SW 1271 (cell line): ENCODE measurements at regions not wholly inside any gene's neighbourhood (a gene's known extent, or its start where the extent isn't known, plus 50 kb on each side); places are given as distances from the start of the nearest gene placed in this dataset.
"Not testable (repeated sequence)": the region's sequence is repeated elsewhere in the genome, so short reads cannot be mapped to it uniquely, and the experiment has no call there.

Experiments used
- DNase-seq, 2 experiments: peaks; one replicate each; lab custom pipeline; 2025; lab: John Stamatoyannopoulos, UW

DNA sequence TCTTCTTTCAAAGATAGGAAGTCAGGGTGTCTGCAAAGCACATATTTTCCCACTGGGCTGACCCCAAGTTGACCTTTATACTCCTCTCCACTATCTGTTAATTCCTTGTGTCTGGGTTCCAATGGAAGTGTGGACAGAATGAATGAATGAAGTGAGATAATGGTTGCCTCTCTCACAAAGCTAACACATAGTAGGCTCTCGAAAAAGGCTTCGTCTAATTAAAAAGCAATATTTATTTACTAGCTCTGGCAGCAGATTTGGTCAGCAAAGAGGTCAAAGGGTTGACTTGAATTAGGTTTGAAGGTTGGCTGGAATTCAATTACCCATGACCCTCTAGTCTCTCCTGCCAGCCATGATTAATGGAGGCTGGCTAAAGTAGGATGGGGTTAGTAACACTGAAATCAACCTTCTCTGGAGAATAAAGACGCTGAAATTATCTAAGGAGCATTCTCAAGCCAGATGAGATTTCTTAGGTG lies 280.3 kb upstream of the KLF3 start:
- DNase-seq: no peak

DNA sequence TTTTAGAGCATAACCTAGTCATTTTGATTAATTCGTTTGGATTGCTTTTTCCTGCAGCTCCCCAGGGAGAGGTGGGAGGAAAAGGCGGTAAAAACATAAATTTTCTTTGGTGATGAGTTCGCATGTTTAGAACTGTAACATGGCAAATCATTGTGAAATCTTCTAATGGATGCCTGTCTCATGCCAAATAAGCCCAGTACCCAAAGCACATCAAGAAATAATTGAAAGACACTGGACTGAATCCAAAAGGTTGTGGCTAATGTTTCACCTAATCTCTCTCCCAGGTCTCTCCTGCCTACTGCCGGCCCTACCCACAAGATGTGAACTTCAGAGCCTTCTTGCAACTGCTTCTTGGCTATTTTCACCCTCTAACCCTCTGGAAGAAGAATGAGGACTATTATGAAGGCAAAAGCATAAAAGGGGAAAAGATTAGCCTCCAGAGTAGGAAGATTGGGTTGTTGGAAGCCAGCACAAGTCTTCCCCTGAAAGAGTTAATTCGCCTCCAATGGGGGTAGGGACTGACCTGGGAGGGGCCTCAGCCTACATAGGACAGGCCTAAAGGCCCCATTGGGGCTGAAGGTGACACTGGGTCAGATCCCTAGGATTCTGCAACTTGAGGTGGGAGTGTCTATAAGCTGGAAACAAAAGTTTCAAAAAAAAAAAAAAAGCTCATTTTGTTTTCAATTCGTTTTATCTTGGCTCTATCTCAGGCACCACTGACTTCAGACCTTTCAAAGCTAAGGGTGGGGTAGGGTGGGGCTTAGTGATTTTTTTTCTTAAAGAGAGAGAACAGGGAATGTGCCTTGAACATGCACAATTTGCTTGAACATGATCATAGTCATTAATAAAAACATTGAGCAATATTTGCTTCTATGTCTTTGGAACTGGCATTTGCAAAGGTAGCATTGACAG lies 278.6 kb upstream of the KLF3 start:
- DNase-seq: no peak

DNA sequence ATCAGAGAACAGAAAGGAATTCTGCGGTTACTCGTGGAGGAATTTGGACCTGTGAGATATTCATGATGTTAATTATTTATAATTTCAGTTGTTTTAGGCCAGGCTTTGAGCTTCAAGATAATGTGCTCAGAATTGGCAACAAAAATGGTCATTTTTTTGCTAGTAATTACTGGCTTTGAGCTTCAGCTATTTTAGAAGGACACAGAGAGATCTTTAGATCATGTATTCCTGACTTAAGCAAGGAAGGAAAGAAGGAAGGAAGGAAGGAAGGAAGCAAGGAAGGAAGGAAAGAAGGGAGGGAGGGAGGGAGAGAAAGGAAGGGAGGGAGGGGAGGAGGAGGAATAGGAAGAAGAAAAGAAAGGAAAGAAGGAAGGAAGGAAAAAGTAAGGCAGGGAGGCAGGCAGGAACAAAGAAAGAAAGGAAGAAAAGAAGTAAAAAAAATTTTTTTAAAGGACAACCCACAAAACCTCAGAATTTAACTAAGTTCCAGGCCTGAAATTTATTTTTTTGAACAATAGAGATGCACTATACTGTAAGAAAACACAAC lies 277.9 kb upstream of the KLF3 start:
- DNase-seq: no peak

DNA sequence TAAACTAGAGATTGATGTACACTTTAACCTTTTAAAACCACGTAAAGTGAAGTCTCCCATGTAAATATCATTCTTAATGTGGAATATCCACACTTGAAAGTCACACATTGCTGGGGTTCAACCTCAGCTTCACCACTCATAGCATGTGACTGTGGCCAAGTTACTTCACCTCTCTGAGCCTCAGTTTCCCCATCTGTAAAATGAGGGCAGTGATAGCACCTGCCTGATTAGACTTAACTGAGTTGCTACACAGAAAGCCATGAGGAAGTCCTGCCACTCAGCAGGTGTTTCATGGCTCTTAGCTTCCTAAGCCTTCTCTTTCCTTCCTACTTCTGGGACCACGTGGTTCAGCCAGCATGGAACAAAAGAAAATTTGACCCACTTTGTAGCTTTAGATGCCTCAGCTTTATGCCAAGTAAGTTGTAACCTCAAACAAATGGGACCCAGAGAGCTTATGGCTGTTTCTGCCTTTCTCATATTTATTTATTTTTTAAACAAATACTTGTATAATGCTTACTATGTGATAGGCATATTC lies 277.3 kb upstream of the KLF3 start:
- DNase-seq: no peak

DNA sequence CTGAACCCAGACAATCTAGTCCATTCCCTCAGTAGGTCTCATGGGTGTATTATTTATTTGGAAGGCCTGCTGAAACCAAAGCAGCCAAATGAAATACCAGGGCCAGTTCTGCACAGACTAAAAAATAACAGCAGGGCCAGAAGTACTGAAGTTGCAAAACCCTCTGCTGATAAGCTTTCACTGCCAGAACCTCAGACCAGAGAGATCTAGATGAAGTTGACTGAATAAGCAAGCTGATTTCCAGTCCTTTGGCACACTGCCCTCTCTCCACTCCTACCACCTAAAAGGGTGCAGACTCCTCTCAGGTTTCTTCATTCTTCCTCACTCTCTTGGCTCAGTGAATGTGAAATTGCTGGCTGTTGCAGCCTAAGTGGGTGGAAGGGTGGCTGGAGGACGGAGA lies 276.7 kb upstream of the KLF3 start:
- no peak for DNase-seq

DNA sequence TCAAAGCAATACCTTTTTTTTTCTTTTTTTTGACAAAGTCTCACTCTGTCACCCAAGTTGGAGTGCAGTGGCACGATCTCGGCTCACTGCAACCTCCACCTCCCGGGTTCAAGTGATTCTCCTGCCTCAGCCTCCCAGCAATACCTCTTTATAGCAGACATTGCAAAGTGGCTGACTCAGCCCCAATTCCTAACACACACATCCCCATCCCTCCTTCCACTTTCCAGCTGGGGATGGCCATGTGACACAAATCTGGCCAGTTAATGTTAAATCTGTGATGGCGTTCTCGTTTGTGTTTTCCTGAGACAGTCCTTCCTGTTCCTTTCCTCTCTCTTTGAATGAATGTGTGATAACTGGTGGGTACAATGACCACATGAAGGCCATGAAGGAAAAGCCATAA lies 276.2 kb upstream of the KLF3 start:
- DNase-seq: no peak

DNA sequence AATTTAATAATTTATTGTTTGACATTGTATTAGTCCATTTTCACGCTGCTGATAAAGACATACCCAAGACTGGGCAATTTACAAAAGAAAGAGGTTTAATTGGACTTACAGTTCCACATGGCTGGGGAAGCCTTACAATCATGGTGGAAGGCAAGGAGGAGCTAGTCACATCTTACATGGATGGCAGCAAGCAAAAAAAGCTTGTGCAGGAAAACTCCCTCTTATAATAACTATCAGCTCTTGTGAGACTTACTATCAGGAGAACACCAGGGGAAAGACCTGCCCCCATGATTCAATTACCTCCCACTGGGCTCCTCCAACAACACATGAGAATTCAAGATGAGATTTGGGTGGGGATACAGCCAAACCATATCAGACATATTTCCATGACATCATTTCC lies 275.1 kb upstream of the KLF3 start:
- not testable (repeated sequence) for DNase-seq

DNA sequence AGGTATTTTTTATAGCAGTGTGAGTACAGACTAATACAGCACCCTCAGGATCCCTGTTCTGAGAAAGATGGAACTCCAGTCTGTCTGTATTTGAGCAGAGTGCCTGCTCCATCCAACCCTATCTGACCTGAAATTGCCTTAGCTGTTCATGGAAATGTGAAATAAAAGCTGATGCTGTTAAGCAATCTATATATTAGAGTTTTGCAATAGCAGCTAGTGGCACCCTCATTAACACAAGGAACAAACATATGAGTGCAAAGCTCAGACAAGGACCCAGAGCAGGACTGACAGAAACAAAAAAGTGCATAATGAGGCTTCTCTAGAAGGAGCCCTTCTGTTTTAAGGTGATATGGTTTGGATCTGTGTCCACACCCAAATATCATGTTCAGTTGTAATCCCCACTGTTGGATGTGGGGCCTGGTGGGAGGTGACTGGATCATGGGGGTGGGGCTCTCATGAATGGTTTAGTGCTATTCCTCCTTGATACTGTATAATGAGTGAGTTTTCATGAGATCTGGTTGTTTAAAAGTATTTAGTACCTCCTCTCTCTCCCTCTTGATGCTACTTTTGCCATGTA lies 272.9 kb upstream of the KLF3 start:
- no peak for DNase-seq

DNA sequence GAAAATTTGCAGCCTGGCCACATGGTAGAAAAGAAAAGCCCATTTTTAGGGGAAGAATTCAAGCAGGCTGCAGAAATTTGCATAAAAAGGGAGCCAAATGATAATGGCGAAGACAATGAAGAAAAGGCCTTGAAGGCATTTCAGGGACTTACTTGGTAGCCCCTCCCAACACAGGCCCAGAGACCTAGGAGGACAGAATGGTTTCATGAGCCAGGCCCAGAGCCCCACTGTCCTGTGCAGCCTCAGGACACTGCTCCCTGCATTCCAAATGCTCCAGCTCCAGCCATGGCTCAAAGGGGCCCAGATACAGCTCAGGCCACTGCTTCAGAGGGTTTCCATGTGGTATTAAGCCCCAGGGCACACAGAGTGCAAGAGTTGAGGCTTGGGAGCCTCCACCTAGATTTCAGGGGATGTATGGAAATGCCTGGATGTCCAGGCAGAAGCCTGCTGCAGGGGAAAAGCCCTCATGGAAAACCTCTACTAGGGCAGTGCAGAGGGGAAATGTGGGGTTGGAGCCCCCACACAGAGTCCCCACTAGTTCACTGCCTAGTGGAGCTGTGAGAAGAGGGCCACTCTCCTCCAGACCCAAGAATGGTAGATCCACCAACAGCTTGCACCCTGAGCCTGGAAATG lies 271.7 kb upstream of the KLF3 start:
- no peak for DNase-seq

DNA sequence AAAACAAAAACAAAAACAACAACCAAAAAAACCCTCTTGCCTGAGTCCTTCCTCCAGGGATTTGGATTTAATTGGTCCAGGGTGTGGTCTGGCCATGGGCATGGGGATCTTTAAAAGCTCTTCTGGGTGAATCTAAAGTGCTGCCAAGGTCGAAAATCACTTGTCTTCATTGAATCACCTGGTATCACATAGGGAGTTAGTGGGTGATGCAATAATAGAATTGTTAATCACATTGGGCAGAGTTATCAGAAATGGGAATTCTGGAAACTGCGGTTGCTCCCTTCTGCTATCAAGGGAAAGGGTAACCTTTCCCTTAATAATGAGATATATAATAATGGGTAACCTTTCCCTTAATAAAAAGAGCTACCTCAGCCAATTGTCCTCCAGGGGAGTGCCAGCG lies 267.9 kb upstream of the KLF3 start:
- no peak for DNase-seq

DNA sequence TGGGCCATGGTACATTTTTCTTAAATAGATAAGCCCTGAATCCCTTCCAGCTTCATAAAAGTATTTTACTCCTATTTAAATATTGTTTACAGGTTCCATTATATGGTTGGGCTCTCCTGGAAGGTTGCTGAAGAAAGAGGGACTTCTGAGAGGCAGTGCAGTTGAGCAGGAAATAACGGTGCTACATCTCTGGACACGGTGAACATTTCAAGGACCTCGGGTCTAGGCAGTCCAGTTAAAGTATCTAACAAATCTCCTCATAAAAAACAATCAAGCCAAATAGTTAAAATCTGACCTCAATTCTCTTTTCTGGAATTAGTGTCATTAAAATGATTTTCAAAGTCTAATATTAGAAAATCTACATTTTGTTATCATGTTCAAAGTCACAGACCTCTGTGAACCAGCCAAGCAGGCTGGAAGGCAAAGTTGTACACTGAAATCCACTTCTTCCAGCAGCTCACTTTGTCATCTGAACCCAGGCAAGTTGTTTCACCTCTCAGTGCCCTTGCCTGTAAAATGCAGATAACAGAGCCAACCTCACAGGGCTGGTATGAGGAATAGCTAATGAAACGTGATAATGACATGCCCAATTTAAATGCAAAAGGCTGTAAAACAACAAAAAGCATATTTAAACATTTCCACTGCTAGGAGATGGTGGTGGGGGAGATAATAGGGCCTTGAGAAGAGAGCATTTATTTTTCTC lies 267.0 kb upstream of the KLF3 start:
- DNase-seq: no peak

DNA sequence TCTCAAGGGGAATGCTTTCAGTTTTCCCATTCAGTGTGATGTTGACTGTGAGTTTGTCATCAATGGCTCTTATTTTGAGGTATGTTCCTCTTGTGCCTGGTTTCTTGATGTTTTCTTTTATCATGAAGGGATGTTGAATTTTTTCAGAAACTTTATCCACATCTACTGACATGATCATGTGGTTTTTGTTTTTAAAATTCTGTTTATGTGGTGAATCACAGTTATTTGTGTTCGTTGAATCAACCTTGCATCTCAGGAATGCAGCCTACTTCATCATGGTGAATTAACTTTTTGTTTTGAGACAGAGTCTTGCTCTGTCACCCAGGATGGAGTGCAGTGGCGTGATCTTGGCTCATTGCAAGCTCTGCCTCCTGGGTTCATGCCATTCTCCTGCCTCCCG lies 263.1 kb upstream of the KLF3 start:
- no peak for DNase-seq

DNA sequence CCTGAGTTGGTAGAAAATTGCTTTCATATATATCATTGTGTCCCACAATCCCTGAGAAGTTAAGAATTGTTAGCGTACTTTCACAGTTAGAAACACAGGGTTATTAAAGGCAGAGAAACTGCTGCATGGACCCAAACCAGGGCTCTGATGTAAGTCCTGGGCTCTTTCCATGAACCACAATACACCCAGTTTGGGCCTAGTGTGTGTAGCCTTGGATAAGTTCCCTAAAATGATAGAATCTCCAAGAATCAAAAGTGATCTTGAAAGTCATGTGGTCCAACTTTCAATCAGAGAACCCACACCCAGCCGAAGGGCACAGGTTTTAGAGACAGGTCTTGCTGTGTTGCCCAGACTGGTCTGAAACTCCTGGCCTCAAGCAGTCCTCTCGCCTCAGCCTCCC lies 257.8 kb upstream of the KLF3 start:
- DNase-seq: no peak

DNA sequence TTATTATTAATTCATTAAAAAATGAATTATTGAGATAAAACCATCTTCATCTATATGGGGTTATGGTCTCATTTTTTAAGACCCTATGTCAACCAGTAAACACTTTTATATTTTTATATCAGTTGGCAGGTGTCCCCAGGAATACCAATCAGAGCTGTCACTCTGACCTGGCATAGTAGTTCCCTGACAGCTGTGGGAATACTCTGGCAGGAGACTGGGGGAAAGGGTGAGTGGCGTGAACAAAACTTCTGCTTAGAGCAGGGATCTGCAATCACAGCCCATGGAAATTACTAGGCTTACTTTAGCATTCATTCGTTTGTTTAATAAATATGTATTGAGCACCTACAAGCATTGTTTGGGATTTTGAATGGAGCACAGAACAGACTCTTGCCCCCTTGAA lies 254.1 kb upstream of the KLF3 start:
- no peak for DNase-seq

DNA sequence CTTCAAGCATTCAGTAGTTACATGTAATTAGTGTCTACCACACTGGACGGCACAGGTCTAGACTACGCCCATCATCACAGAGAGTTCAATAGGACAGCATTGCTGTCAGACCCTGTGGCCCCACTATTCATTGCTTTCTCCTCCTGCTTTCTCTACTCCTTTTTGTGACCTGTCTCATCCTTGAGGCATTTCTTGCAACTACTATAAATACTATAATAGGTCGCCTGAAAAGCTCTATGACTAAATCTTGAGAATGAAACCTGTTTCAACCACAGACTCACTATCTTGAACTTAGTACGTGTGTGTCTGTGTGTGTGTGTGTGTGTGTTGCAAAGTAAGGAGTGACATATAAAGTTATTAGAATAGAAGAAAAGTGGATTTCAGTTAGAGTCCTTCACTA lies 252.9 kb upstream of the KLF3 start:
- DNase-seq: no peak

DNA sequence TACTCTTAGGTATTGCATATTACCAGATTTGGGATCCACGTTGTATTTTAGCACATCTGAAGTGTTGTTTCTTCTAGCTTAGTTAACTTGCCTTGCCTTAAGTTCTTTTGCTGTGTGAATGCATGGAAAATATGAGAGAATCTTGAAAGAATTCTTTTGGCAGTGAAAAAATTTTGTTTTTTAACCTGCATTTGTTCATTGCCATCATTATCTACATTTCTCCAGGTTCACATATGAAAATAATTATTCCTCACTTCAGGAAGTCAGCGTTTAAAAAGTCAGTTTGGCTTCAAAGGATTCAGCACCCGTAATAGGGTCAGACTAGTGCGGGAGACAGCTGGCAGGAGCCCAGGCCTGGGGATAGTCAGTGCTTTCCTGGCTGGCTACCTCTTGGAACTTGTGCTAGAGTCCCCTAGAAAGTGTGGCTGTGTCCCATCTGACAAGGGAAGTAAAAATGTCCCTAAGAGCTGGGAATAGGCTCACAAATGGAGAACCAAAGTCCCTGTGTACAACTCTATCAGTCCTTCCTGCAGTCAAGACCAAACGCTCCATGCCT lies 251.9 kb upstream of the KLF3 start:
- no peak for DNase-seq

DNA sequence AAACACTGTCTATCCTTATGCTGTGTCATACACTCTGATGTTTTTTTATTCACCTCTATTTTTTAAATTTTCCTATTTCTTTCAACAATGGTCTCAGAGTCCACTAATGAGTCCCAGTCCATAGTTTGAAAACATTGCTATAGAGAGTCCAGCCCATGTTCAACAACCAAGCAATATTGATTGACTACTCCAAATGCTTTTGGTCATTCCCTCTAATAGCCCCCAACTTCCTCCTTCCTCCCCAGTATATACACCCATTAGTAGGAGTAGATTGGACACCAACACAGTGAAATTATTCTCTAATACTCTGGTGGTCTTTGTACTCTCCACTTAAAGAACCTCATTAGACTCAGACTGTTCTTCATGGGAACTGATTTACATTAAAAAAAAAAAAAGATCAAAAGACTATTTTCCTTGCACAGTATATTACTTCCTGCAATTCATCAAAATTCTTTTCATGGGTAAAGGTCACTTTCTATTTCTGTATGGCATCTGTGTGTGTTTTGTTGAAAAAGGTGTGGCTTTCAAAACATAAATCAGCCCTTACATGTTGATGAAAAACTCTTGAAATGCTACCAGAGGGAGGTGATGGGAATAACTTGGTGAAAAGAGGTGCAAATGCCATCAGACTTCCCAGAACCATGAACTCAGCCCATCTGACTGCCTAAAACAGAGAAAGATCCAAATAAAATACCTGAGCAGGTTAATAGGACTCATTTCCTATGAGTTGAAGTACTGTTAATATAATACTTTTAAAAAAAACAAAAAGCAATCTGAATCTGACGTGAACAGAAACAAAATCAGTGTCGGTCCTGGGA lies 250.3 kb upstream of the KLF3 start:
- DNase-seq: no peak

DNA sequence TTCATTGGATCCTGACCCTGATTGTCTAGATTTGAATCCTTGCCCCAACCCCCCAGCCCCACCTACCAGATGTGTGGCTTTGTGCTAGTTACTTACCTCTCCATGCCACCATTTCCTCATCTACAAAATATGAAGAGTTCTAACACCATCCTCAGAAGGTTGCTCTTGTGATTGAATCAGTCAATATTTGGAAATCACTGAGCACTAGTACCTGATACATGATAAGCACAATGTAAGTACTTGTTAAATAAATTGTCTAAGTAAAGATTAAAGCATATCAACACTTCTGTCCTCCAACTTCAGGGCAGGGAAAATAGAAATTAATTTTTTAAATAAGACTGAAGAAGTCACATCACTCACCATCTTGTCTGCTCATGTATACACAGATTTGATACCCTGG lies 249.6 kb upstream of the KLF3 start:
- DNase-seq: no peak

DNA sequence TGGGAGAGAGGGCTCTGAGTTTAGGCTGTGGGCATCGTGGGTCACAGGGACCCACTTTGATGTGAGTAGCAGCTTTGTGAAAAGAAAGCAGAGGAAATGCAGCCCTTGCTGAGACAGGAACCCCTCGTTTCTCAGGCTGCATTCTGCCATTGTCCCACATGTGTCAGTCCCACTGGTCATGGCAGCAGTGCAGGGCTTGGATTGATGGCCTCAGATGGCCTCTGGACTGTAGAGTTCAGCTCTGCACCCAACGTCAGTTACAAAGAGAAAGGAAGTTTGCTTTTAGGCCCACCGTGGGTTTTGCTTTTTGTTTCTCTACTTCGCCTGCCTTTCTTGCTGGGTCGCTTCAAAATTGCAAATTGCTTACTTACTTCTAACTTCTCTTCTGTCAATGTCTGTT lies 248.3 kb upstream of the KLF3 start:
- DNase-seq: no peak

DNA sequence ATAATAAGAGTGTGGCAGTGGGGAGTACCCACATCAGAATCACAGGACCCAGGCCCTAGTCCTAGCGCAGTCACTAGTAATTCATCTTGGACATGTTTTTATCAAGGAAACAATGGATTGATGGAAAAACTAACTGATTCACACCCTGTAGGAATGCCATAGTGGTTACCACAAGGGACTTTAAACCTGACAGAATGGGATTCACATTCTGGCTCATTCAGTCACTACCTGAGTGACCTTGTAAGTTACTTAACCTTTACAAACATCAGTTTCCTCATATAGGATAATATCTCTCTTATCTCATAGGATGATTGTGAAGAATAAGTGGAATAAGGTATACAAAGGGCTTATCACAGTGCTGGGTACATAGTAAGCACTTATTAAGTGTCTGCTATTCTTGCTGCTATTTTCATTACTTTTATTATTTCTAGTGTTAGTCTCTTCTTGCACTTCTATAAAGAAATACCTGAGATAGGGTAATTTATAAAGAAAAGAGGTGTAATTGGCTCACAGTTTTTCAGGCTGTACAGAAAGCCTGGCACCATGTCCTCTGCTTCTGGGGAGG lies 247.5 kb upstream of the KLF3 start:
- DNase-seq: no peak
